Ectodermal cell (in vitro differentiated cells): ENCODE measurements at regions not wholly inside any gene's neighbourhood (a gene's known extent, or its start where the extent isn't known, plus 50 kb on each side); places are given as distances from the start of the nearest gene placed in this dataset.

Source experiments
- H3K27ac ChIP-seq: 2 replicates; pipeline ENCODE4 v1.7.0; 2013; ENCODE audit warnings: mild to moderate bottlenecking, low read depth, low read length; ENCODE audit not compliant: insufficient read depth, poor library complexity, severe bottlenecking
- H3K27me3 ChIP-seq: 2 replicates; pipeline ENCODE4 v1.7.0; 2013; ENCODE audit warnings: mild to moderate bottlenecking, low read length; ENCODE audit not compliant: insufficient read depth, control insufficient read depth, poor library complexity, severe bottlenecking
- H3K36me3 ChIP-seq: one replicate; pipeline ENCODE4 v1.7.0; 2013; ENCODE audit warnings: low read length; ENCODE audit not compliant: control insufficient read depth, insufficient read depth
- H3K4me1 ChIP-seq: one replicate; pipeline ENCODE4 v1.7.0; 2013; ENCODE audit warnings: low read length; ENCODE audit not compliant: control insufficient read depth, insufficient read depth
- H3K4me3 ChIP-seq: 2 replicates; pipeline ENCODE4 v1.7.0; 2013; ENCODE audit warnings: low read depth, low read length, control low read depth; ENCODE audit not compliant: insufficient read depth
- H3K9me3 ChIP-seq: 2 replicates; pipeline ENCODE4 v1.7.0; 2013; ENCODE audit warnings: mild to moderate bottlenecking, low read length, moderate library complexity; ENCODE audit not compliant: control insufficient read depth
- WGBS, 2 experiments: methylation state at CpG; one replicate each; pipeline ENCODE4 v1.1.7; 2013; ENCODE audit warnings: missing lambda C conversion rate in 2 of 2; 5-methylcytosine and 5-hydroxymethylcytosine counted together

GRCh38 chr11:119795231-119795630 lies 66.2 kb upstream of the NECTIN1 start:
- no peaks in the 10 kb centered on the region for H3K9me3 ChIP-seq
- no peak overlapping the region for H3K27ac ChIP-seq
- H3K36me3 ChIP-seq, result no peaks in the 10 kb centered on the region
- peaks cover 30% of the 10 kb centered on the region for H3K27me3 ChIP-seq
- H3K4me3 ChIP-seq, result no peak overlapping the region
- WGBS, 2 experiments, result 53 to 57% methylated on average over 12 of the region's 12 CpGs
- peaks cover 76% of the 10 kb centered on the region for H3K4me1 ChIP-seq

- Histone ChIP-seq H3K36me3 (no peaks in the 10 kb centered on the region), H3K4me3 (no peak overlapping the region), H3K4me1 (peaks cover 80% of the 10 kb centered on the region), H3K9me3 (no peaks in the 10 kb centered on the region), H3K27ac (no peak overlapping the region), H3K27me3 (peaks cover 30% of the 10 kb centered on the region)
- 65 to 75% methylated on average over 4 of the region's 4 CpGs for WGBS, 2 experiments
Measured at GRCh38 chr11:119794756-119795155, 65.8 kb upstream of the NECTIN1 start.

DNA sequence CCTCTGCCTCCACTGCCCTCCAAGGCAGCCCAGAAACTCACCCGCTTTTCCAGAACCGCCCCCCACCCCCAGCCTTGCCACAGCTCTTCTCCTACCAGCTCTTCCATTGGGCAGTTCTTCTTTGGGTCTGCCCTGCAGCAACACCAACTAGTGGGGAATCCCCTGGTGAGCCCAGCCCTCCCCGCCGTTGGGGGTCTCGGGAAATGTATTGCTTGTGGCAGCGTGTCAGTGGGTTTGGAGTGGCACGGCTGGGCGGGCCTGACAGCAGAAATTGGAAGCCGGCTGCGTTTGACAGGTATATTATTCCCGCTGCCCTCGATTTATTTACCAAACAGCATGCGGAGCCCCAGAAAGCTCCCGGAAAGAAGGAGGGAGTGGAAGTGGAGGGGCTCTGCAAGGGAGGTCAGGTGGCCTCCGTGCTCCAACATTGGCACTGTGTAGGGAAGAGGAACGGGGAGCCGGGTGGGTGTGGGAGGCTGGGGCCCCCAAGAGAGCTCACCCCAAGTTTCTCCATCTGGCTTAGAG lies 65.2 kb upstream of the NECTIN1 start:
- Histone ChIP-seq H3K4me3 (no peak overlapping the region), H3K9me3 (no peaks in the 10 kb centered on the region), H3K4me1 (peaks cover 80% of the 10 kb centered on the region), H3K36me3 (no peaks in the 10 kb centered on the region), H3K27ac (no peak overlapping the region), H3K27me3 (peaks cover 30% of the 10 kb centered on the region)
- WGBS, 2 experiments, result 80 to 81% methylated on average over 17 of the region's 17 CpGs

GRCh38 chr11:119793335-119793984 lies 64.5 kb upstream of the NECTIN1 start:
- WGBS, 2 experiments, result 65 to 68% methylated on average over 10 of the region's 10 CpGs
- no peaks in the 10 kb centered on the region for H3K36me3 ChIP-seq
- H3K9me3 ChIP-seq, result no peaks in the 10 kb centered on the region
- peaks cover 30% of the 10 kb centered on the region for H3K27me3 ChIP-seq
- H3K4me1 ChIP-seq, result peaks cover 75% of the 10 kb centered on the region
- H3K4me3 ChIP-seq, result no peak overlapping the region
- no peak overlapping the region for H3K27ac ChIP-seq

- Histone ChIP-seq H3K4me3 (no peak overlapping the region), H3K36me3 (no peaks in the 10 kb centered on the region), H3K9me3 (no peaks in the 10 kb centered on the region), H3K4me1 (peaks cover 61% of the 10 kb centered on the region), H3K27me3 (peaks cover 30% of the 10 kb centered on the region), H3K27ac (no peak overlapping the region)
- 4 to 5% methylated on average over 6 of the region's 6 CpGs for WGBS, 2 experiments
Measured at GRCh38 chr11:119791701-119792151, 62.7 kb upstream of the NECTIN1 start.

DNA sequence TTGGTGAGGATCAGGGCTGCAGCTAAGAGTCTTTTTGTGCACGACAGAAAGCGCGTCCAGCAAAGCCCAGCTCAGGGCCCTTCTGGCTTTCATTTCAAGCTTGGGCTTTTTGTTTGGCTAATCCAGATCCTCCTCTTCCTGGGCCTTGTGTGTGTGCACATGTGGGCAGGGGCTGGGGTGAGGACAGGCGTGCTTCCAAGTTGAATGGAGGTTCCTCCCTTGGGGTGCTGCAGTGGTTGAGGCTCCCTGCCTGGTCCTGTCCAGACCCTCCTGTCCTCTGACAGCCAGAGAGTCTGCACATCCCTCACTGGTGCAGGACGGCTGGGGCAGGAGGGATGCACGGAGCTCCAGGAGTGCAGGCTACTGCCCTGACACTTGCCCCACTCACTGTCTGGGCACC lies 62.0 kb upstream of the NECTIN1 start:
- WGBS, 2 experiments, result 45% methylated on average over 6 of the region's 6 CpGs
- Histone ChIP-seq H3K36me3 (no peaks in the 10 kb centered on the region), H3K4me3 (no peak overlapping the region), H3K4me1 (peaks cover 55% of the 10 kb centered on the region), H3K27me3 (peaks cover 30% of the 10 kb centered on the region), H3K9me3 (no peaks in the 10 kb centered on the region), H3K27ac (peak overlapping the region; percentile 61)

DNA sequence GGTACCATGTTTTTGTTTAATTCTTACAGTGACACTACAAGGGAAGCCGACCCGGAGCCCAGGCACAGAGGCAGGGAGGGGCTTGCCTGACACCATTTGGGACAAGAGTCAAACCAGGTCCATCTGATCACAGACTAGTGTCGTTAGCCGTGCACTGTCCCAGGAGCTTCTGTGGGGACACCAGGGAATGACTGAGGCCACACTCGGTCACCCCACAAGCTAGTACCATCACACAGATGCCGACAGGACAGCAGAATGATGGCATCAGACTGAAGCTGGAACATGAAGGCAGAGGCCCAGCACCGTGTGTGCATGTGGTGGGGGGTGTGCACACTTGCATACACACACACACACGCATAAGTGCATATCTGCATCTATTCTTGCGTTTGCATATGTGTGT lies 61.5 kb upstream of the NECTIN1 start:
- 72 to 76% methylated on average over 6 to 7 of the region's 9 CpGs for WGBS, 2 experiments
- Histone ChIP-seq H3K9me3 (no peaks in the 10 kb centered on the region), H3K36me3 (no peaks in the 10 kb centered on the region), H3K27ac (no peak overlapping the region), H3K4me3 (no peak overlapping the region), H3K4me1 (peaks cover 49% of the 10 kb centered on the region), H3K27me3 (peaks cover 29% of the 10 kb centered on the region)

GRCh38 chr11:119789766-119790407 lies 60.9 kb upstream of the NECTIN1 start:
- peaks cover 24% of the 10 kb centered on the region for H3K27me3 ChIP-seq
- no peaks in the 10 kb centered on the region for H3K36me3 ChIP-seq
- H3K4me1 ChIP-seq, result peaks cover 43% of the 10 kb centered on the region
- H3K27ac ChIP-seq, result no peak overlapping the region
- H3K4me3 ChIP-seq, result no peak overlapping the region
- WGBS, 2 experiments, result 87 to 88% methylated on average over 11 of the region's 11 CpGs
- H3K9me3 ChIP-seq, result no peaks in the 10 kb centered on the region

DNA sequence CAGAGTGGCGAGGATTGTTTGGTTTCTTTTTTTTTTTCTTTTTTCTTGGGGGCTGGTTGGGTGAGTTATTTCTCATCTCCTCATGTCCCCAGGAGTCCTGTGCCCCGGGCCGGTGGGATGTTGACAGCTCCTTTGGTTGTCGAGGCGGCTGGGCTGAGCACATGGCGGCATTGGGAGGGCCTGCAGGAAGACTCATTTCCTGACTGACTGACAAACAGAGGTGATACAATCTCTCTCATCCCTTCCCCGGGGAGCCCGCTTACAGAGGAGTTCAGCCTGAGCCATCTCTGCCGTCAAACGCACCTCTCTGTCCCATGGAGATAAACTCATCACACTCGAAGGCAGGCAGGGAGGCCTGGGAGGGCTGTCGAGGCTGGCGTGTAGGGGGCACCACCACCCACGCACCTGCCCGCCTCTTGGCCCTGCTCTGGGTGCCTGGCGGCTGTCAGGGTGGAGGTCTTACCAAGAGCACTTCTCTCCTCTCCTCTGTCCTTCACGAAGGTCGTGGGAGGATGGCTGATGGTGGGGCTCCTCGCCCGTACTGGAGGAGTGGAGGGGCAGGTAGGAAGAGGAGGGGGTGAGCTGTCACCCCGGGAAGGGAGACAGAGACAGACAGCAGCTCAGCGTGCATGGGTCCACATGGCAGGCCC lies 60.0 kb upstream of the NECTIN1 start:
- WGBS, 2 experiments, result 76 to 82% methylated on average over 22 of the region's 22 CpGs
- H3K9me3 ChIP-seq, result no peaks in the 10 kb centered on the region
- H3K27ac ChIP-seq, result no peak overlapping the region
- H3K4me3 ChIP-seq, result no peak overlapping the region
- peaks cover 38% of the 10 kb centered on the region for H3K4me1 ChIP-seq
- peaks cover 15% of the 10 kb centered on the region for H3K27me3 ChIP-seq
- H3K36me3 ChIP-seq, result no peaks in the 10 kb centered on the region
